ENCODE measurements at regions not wholly inside any gene's neighbourhood (a gene's known extent, or its start where the extent isn't known, plus 50 kb on each side); places are given as distances from the start of the nearest gene placed in this dataset.

- TF ChIP-seq GATA2 (IDR thresholded peaks at IDR 0.05; ENCODE audit: low read depth, low read length): no peak
- no peak for TF ChIP-seq GATA3 (IDR thresholded peaks at IDR 0.05; ENCODE audit: low read depth, low read length)
Measured at GRCh38 chr16:86928523-86929011, 350.2 kb downstream of the FOXL1 start.
